ENCODE measurements at regions not wholly inside any gene's neighbourhood (a gene's known extent, or its start where the extent isn't known, plus 50 kb on each side); places are given as distances from the start of the nearest gene placed in this dataset.
A peak's percentile ranks its signal among the peaks of the same experiment; 100 is the strongest.
"Not testable (repeated sequence)": the region's sequence is repeated elsewhere in the genome, so short reads cannot be mapped to it uniquely, and the experiment has no call there.

DNA sequence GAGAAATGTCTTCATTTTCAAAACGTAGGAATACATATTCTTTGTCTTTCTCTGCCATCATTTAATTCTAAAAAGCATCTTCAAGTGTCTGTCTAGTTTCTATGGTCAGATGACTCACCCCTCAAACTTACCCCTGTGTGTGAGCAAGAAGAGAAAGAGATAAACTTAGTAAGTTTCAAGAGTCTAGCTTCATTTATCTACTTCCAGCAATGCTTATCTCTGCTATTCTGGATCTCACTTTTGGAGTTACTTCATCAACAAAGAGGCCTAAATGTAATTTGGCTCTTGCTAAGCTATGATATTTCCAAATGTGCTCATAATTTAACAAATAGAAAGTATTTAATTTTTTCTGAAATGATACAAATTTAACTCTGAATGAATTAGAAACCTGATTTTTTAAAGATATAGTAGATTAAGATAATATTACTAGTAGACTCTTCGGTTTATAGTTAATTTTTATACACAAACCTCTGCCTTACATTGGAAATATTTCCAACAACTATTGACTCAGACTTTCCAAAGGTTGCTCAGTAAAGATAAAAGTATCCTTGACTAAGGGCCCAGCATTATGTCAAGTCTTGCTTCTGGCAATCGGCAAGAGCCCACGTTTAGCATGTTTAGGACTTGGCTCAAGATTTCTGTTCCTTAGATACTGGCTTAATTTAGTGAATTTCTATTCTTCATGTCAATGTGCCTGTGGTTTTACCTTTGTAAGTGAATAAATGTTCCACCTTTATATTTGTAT, 1511.0 kb upstream of the SLC10A2 start:
- no peak for DNase-seq

DNA sequence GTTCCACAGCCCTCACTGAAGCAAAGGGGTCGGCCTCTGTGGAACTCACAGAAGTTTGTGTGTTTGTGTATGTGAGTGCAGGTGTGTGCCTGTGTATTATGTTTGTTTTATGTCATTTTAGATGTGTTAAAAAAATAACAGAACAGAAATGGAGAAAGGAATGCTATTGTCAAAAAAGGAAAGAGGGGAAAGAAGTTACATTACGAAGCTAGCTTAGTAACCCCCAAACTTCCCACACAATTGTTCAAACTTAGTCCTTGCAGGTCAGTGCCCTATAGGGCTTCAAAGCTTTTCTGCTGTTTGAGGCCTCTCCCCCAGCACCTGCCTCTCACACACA, 1505.6 kb upstream of the SLC10A2 start:
- no peak for DNase-seq

DNA sequence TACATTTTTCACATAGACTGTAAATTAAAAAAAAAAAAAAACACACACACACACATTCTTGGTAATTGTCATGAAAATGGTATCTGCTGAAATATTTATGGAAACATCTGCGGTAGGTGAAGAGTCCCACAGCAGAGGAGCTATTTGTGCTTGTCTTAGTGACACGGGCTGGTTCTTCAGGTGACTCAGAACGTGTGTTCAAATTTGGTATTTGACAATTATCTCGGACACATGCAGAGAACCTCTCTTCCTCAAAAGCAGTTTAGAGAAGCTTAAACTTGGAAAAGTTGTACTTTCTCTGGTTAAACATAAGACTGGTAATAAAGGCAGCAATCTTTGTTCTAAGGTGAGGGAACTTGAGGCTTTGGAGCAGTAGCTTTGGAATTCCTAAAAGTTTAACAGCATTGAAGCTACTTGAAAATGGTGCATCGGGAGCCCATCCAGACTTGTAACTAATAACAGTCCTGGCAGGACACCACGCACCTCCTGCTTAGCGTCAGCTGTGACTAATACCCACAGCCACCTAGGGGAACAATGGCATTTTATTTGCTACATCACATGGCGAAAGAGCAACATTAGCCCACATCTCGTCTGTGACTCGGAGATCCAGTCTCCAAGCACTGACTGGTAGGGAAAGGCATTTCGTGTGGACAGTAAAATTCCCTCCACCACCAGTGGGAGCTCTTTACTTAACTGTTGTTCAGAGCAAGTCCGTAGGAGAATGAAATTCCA, 1505.1 kb upstream of the SLC10A2 start:
- peak; percentile 74 to 79 for DNase-seq

GRCh38 chr13:104567114-104567513, 1500.9 kb upstream of the SLC10A2 start:
- DNase-seq, result no peak

DNA sequence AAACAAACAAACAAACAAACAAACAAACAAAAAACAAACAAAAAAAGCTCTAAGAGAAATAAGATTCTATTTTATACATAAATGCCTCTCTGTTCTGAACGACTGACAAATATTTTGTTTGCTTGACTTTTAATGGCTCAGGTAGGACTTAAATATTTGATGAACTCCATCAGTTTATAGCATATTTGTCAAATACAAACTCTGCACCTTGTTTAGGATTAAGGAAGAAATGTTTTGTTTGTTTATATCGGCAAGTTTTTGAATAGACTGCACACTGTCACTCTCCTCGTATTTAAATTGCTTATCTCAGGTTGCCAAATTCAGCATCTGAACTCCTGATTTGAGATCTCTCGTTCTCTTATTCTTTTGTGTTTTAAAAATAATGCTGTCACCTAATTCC, 1499.7 kb upstream of the SLC10A2 start:
- DNase-seq, result no peak

DNA sequence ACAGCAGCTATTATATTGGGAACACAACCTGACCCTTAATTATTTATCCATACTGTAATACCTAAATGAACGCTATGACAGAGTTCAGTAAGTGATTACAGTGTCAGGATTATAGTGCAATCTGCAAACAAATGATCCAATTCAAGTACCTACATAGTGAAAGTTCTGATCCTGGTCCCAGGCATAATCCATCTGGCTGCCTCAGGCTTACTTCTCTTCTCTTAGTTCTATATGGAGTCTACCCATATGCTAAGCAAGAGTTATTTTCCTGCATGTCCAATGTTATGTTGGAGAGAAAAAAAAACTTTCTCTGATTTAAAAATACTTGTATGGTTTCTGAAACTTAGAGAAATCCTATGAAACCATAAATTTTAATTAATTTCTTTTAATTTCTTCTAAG, 1487.7 kb upstream of the SLC10A2 start:
- no peak for DNase-seq

- DNase-seq, result no peak
Measured at GRCh38 chr13:104553186-104553585, 1487.0 kb upstream of the SLC10A2 start.

DNA sequence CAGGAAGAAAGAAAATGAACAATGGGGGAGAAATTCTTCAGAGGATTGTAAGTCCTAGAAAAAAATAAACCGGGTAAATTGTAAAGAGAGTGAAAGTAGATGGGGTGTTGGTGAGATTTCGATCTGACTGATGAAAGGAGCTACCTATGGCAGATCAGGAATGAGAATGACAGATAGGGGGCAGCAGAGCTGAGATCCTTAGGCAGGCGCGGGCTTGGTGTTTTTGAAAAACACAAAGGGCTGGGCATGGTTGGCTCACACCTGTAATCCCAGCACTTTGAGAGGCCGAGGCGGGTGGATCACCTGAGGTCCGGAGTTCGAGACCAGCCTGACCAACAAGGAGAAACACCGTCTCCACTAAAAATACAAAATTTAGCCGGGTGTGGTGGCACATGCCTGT, 1468.6 kb upstream of the SLC10A2 start:
- no peak for DNase-seq

DNA sequence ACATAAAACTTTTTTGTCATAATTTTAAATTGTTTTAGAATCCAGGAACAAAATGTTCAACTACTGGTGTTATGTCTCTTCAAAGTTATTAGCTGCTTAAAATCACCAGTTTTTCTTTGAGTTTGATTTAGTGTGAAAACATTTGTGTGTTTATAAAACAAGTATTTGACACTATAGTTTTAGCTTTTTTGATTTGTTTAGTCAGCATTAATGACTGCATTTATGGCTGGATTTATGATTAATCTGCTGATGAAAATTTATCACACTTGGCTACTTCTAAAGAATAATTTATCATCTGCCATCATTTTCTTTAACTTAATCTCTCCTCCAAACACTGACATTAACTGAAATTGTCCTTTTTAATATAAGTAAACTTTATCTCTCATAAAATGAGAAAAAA, 1465.9 kb upstream of the SLC10A2 start:
- DNase-seq, result no peak

DNA sequence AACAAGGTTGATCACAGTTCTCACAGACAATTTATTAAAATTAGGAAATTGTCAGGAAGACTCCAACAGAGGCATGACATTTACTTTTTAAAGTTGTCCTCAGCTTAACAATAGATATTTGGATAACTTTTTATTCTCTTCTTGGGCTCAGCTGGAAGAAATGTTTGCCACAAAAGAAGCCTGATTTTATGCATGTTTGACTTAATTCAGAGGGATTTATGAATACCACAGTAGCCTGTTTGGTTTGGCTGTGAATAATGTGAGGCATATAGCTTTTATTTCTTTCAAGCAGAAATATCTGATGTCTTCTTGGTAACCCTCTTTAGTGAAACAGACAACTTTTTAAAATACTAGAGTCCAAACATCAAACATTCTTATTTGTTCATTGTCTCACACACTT, 1464.5 kb upstream of the SLC10A2 start:
- no peak for DNase-seq

DNA sequence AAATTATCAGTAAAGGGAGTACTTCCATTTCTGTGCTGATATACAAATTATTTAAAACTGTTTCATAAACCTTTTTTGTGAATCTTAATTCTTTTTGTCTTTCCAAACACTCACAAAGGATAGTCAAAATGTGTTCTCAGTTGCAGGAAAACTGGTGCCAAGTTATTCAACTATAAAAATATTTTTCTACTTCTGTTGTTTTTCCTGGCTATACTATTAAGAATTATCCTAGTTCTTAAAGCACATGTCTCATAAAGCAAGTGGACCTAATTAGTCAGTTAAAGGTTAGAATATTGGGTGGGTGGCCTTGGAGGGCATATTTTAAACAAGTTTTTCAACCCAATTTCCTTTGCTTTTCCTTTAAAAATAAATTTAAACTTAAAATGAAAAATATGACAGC, 1460.3 kb upstream of the SLC10A2 start:
- DNase-seq, result no peak

GRCh38 chr13:104525467-104525866, 1459.2 kb upstream of the SLC10A2 start:
- DNase-seq, result no peak

DNA sequence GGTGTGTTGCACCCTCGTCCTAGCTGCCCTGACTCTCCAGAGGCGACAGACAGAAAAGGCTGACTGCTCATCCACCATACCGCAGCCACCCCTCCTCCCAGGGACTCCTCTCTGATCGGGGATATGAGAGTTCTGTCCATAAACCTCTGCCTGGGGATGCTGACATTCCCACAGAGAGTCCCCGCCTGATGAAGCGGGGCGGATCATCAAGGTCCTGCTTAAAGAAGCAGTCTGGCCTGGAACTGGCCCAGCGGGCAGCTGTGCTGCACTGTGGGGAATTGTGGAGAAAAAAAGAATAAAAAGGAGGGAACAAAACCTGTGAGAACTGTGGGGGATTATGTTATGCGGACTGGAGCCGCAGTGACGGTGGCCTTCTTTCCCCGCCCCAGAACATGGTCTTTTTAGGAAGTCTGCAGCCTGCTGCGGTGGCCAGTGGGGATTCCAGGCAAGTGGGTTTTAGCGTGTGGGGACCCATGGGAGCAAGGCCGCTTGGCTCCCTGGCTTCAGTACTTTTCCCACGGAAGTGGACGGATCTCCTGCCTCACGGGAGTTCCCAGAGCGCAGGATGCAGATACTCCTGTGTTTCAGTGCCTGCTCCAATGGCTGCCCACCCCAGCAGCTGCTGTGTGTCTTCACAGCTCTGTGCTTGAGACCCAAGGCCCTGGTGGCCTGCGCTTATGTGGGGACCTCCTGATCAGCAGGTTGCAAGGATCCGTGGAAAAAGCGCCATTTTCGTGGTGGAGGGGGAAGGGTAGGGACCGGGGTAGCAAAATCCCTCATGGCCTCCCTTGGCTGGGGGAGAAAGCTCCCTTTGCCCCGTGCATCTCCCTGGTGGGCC, 1456.2 kb upstream of the SLC10A2 start:
- DNase-seq, result no peak

DNA sequence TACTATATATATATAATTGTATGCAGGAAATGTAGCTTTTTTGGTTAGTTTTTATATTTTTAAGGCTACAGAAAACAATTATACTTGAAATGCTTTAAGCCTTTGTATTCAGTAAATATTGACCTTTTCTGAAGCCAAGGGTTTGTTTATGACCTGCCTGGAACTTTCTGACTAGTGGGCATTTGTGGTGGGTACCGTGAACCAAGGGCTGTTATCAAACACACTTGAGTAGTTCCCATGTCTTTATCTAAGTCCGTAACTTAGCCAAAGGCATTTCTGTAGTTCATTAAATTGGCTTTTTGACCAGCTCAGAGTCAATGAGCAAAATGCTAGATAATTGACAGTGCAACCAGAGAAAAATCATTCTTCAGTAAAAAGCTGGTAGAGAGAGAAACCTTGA, 1444.2 kb upstream of the SLC10A2 start:
- no peak for DNase-seq

DNA sequence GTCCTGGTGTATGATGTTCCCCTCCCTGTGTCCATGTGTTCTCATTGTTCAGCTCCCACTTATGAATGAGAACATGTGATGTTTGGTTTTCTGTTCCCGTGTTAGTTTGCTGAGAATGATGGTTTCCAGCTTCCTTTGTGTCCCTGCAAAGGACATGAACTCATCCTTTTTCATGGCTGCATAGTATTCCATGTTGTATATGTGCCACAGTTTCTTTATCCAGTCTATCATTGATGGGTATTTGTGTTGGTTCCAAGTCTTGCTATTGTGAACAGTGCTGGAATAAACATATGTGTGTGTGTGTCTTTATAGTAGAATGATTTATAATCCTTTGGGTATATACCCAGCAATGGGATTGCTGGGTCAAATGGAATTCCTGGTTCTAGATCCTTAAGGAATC, 1427.3 kb upstream of the SLC10A2 start:
- not testable (repeated sequence) for DNase-seq

DNA sequence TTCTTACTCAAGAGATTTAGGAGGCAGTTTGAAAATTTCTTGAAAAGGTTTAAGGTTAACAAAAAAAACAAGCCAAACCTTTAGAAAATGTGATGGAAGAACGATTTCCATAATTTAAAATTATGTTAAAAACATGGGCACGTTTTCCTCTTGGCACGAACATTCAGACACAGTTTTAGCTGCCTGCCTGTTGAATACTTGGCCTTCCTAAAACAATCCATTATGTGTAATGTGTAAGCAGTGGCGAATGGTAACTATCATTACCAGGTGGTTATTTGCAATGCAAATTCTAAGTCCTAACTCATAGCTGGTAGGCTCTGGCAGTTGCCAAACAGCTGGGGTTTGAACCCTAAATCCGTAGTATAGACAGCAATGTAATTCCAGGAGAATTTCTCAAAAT, 1425.7 kb upstream of the SLC10A2 start:
- DNase-seq, result no peak

- DNase-seq, result no peak
Measured at GRCh38 chr13:104487006-104487405, 1420.8 kb upstream of the SLC10A2 start.

DNA sequence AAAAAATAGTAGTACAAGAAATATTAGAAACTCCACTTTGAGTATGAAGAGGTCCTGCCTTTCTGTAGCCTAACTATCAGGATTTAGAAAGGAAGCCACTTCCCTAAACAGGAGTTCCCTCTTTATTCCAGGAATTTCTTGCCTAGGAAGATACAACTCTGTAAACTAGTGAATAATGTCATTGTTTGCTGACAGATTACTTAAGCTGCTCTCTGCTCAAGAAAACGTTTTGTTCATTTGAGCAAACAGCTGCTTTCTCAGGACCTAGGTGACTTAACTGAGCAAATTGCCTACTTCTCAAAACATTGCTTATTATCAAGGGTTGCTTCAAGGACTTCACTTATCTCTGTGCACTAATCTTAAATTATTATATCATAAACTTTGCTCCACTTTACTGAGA, 1419.4 kb upstream of the SLC10A2 start:
- no peak for DNase-seq

- DNase-seq, result no peak
Measured at GRCh38 chr13:104483631-104484030, 1417.4 kb upstream of the SLC10A2 start.

GRCh38 chr13:104477261-104477660, 1411.0 kb upstream of the SLC10A2 start:
- DNase-seq, result no peak

- no peak for DNase-seq
Measured at GRCh38 chr13:104473936-104474335, 1407.7 kb upstream of the SLC10A2 start.

DNA sequence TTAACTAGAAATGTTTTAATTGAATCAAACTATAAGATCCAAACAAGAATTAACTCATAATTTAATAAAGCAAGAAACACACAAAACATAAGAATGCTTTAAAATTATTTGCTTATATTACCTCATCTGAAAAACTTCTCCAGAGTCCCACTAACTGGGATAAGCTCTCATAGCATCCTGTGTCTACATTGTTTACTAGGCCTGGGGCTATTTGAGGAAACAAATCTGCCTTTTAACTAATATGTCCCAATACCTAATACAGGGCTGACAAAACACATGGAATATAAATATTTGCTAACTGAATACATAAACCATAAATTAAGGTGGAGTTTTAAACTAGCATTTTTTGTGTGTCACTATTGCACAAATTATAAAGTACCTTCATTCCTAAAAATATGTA, 1399.8 kb upstream of the SLC10A2 start:
- no peak for DNase-seq

DNA sequence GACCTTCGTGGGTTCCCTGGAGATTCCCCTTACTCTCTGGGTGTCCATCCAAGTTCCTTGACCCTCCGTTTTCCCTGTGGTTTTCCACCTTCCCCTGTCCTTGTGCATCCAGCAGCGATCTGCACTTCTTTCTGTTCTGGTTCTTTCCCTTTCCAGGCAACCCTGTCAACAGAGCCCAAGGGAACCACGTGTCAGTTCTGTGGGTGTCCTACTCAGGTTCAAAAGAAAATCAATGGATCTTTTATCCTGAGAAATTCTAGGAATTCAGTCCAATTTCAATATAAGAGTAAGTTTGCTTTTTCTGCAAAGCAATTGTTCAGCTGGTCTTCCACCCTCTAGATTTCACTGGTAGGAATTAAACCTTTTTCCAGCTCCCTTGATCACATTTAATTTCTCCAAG, 1394.8 kb upstream of the SLC10A2 start:
- DNase-seq, result no peak

- no peak for DNase-seq
Measured at GRCh38 chr13:104460554-104460953, 1394.3 kb upstream of the SLC10A2 start.

All from hippocampal formation (tissue), 2 donors.